K562 (cell line): ENCODE measurements at regions not wholly inside any gene's neighbourhood (a gene's known extent, or its start where the extent isn't known, plus 50 kb on each side); places are given as distances from the start of the nearest gene placed in this dataset.

Source experiments
- ATAC-seq: fragments of 200-7000 bp; cut with Tn5 transposase; 3 replicates; pipeline ENCODE4 v1.9.1; 2020; ENCODE audit warnings: moderate library complexity
- BruUV-seq: library from RNA; stranded (reverse); fragments of 400-500 nt; replicated peaks from 2 replicates; lab custom pipeline; 2021; lab: Mats Ljungman, UMichigan
- CTCF ChIA-PET: fragments of 300-600 bp; formaldehyde crosslinking; extraction: SDS; loops from one replicate; lab custom pipeline; 2021; ENCODE audit warnings: low intra/inter-chr PET ratio; lab: Yijun Ruan, JAX
- POLR2A ChIA-PET: fragments of 300-600, 350-650 bp; sonication (Branson Sonifier 250); formaldehyde crosslinking; extraction: SDS; loops from one replicate; lab custom pipeline; 2021; ENCODE audit warnings: antibody characterized with exemption, inconsistent platforms; lab: Yijun Ruan, JAX
- DNase-seq, 4 experiments: peaks; one replicate each; pipeline versions ENCODE4 v3.0.0 to v3.0.0-alpha.2; 2011 to 2018; ENCODE audit warnings: low spot score in 3 of 4, mixed read lengths in 3 of 4; ENCODE audit errors: extremely low read depth in 1 of 4
- FAIRE-seq: peaks from 2 replicates; lab custom pipeline; 2011; peaks lifted over from hg19 to GRCh38; lab: Jason Lieb, UNC
- H2AFZ ChIP-seq: 2 replicates; pipeline ENCODE4 v1.6.0; 2011; ENCODE audit warnings: low read depth, low read length, control low read depth, inconsistent platforms
- H3K27ac ChIP-seq: fragments of 200-600 bp; 3 replicates; pipeline ENCODE4 v1.8.0; 2011; ENCODE audit warnings: low read depth, mild to moderate bottlenecking, control low read depth, inconsistent platforms, low read length, moderate library complexity, mixed read lengths; ENCODE audit errors: extremely low read depth
- H3K27me3 ChIP-seq, 2 experiments: fragments of 300-600 bp in 1 of 2; 2 replicates in 1 of 2; 3 replicates in 1 of 2; pipeline versions ENCODE4 v1.6.0 to v1.8.0; 2011; ENCODE audit warnings: inconsistent platforms in 2 of 2, low read length in 2 of 2, mild to moderate bottlenecking in 1 of 2, mixed read lengths in 1 of 2, moderate library complexity in 1 of 2; ENCODE audit not compliant: control insufficient read depth in 2 of 2, insufficient read depth in 2 of 2
- H3K36me3 ChIP-seq: fragments of 300-600 bp; 3 replicates; pipeline ENCODE4 v1.8.0; 2011; ENCODE audit warnings: mild to moderate bottlenecking, low read length, inconsistent platforms; ENCODE audit not compliant: control insufficient read depth, insufficient read depth
- H3K4me1 ChIP-seq, 2 experiments: fragments of 200-600 bp in 1 of 2; replicated peaks in 1 of 2; 2 replicates in 1 of 2; 3 replicates in 1 of 2; pipeline versions ENCODE4 v1.5.1 to v1.8.0; 2011; ENCODE audit warnings: inconsistent platforms in 2 of 2, low read length in 2 of 2, mild to moderate bottlenecking in 1 of 2, mixed read lengths in 1 of 2, moderate library complexity in 1 of 2; ENCODE audit not compliant: control insufficient read depth in 2 of 2, insufficient read depth in 2 of 2
- H3K4me2 ChIP-seq: 2 replicates; pipeline ENCODE4 v1.6.1; 2011; ENCODE audit warnings: low read length, control low read depth, inconsistent platforms, mixed read lengths; ENCODE audit not compliant: insufficient read depth
- H3K4me3 ChIP-seq: fragments of 200-600 bp; sonication (generic), shearing (Covaris generic); 2 replicates; pipeline ENCODE4 v1.5.1; 2016; ENCODE audit warnings: control low read depth, inconsistent platforms
- H3K79me2 ChIP-seq: fragments of 200-600 bp; 3 replicates; pipeline ENCODE4 v1.8.0; 2011; ENCODE audit warnings: low read length, inconsistent platforms; ENCODE audit not compliant: control insufficient read depth, insufficient read depth
- H3K9ac ChIP-seq, 2 experiments: 2 replicates each; pipeline versions ENCODE4 v1.6.0 to v1.6.1; 2011; ENCODE audit warnings: low read depth in 2 of 2, low read length in 2 of 2, control low read depth in 1 of 2, inconsistent platforms in 1 of 2, mild to moderate bottlenecking in 1 of 2, mixed read lengths in 1 of 2; ENCODE audit not compliant: insufficient read depth in 1 of 2
- H3K9me1 ChIP-seq: one replicate; pipeline ENCODE4 v1.6.0; 2011; ENCODE audit warnings: inconsistent platforms, mild to moderate bottlenecking, low read length, moderate library complexity; ENCODE audit not compliant: control insufficient read depth, insufficient read depth
- H3K9me3 ChIP-seq: replicated peaks from 2 replicates; pipeline ENCODE4 v1.5.1; 2011; ENCODE audit warnings: low read depth, low read length, inconsistent platforms; ENCODE audit not compliant: control insufficient read depth, insufficient read depth
- H4K20me1 ChIP-seq: replicated peaks from 2 replicates; pipeline ENCODE4 v1.6.1; 2011; ENCODE audit warnings: low read length, inconsistent platforms, mixed read lengths; ENCODE audit not compliant: control insufficient read depth, insufficient read depth
- ARID2 ChIP-seq: fragments of 450-650 bp; IDR thresholded peaks from 2 replicates; pipeline ENCODE4 v1.6.1; 2017; ENCODE audit warnings: antibody characterized with exemption, mild to moderate bottlenecking
- ATF1 ChIP-seq, 2 experiments: fragments of 450-650 bp in 1 of 2; IDR thresholded peaks; 2 replicates each; pipeline ENCODE4 v1.6.1; 2016; ENCODE audit warnings: missing compliant biosample characterization in 1 of 2, missing genetic modification characterization in 1 of 2
- BCOR ChIP-seq: fragments of 450-650 bp; IDR thresholded peaks from 2 replicates; pipeline ENCODE4 v1.6.1; 2016
- BRF1 ChIP-seq: IDR thresholded peaks from 3 replicates; pipeline ENCODE4 v1.6.1; 2011; ENCODE audit warnings: borderline replicate concordance, mild to moderate bottlenecking; ENCODE audit not compliant: insufficient read length; ENCODE audit errors: extremely low read depth
- KDM1A ChIP-seq, 2 experiments: fragments of 450-650 bp; IDR thresholded peaks; 2 replicates each; pipeline ENCODE4 v1.6.1; 2016; ENCODE audit warnings: mild to moderate bottlenecking in 2 of 2
- MAFF ChIP-seq: IDR thresholded peaks from 2 replicates; pipeline ENCODE4 v1.6.1; 2012; ENCODE audit warnings: low read length, improper control_type of control experiment
- MTA1 ChIP-seq: fragments of 450-650 bp; IDR thresholded peaks from 2 replicates; pipeline ENCODE4 v1.6.1; 2017; ENCODE audit warnings: borderline replicate concordance
- NFE2L1 ChIP-seq: fragments of 450-650 bp; IDR thresholded peaks from 2 replicates; pipeline ENCODE4 v1.6.1; 2016; ENCODE audit warnings: missing genetic modification characterization, low read depth, mild to moderate bottlenecking, missing compliant biosample characterization, moderate library complexity, borderline replicate concordance
- U2AF1 ChIP-seq: fragments of 200-400 bp; formaldehyde crosslinking; optimal IDR thresholded peaks from 2 replicates; pipeline ENCODE3; 2017; ENCODE audit warnings: mild to moderate bottlenecking, low read depth, low read length, moderate library complexity
- ZNF143 ChIP-seq: sonication (generic); formaldehyde crosslinking; IDR thresholded peaks from 2 replicates; pipeline ENCODE4 v1.9.0; 2022; ENCODE audit warnings: mild to moderate bottlenecking, missing genetic modification reagents
- WGBS: fragments of 100-300 bp; shearing (Covaris generic); methylation state at CpG from one replicate; pipeline ENCODE4 v1.1.6; 2016; ENCODE audit warnings: low coverage, mixed read lengths; ENCODE audit not compliant: insufficient coverage; ENCODE audit errors: missing lambda C conversion rate; 5-methylcytosine and 5-hydroxymethylcytosine counted together
- in situ Hi-C: fragments of 300-500 bp; cut with MboI; formaldehyde crosslinking; loops from 4 replicates; pipeline ENCODE4 v1.15.0; 2018; ENCODE audit warnings: inconsistent platforms, mixed read lengths
- intact Hi-C: fragments of 100-400 bp; cut with micrococcal nuclease; formaldehyde crosslinking; loops from 2 replicates; pipeline ENCODE4 v1.14.2; 2022
- TF ChIP-seq, protein P1 (sequence below): fragments of 450-650 bp; IDR thresholded peaks from 2 replicates; pipeline ENCODE4 v1.6.1; 2018; ENCODE audit warnings: mild to moderate bottlenecking, low read depth; ENCODE audit not compliant: partially characterized antibody
- TF ChIP-seq, protein P2 (sequence below), 3 experiments: fragments of 200-800 bp in 1 of 3; fragments of 250-450 bp in 1 of 3; fragments of 450-650 bp in 1 of 3; sonication (Bioruptor Pico) in 1 of 3; sonication (Bioruptor generic) in 1 of 3; formaldehyde crosslinking in 1 of 3; IDR thresholded peaks; 2 replicates each; pipeline versions ENCODE4 v1.6.1 to v1.8.0; 2016 to 2022; ENCODE audit warnings: mild to moderate bottlenecking in 2 of 3, missing genetic modification characterization in 2 of 3, missing compliant biosample characterization in 1 of 3, moderate library complexity in 1 of 3
- TF ChIP-seq, protein P3 (sequence below): fragments of 200-400 bp; formaldehyde crosslinking; IDR thresholded peaks from 2 replicates; pipeline ENCODE4 v1.6.1; 2017; ENCODE audit warnings: mild to moderate bottlenecking, low read depth, low read length, moderate library complexity
- TF ChIP-seq, protein P4 (sequence below): sonication (generic); formaldehyde crosslinking; IDR thresholded peaks from 2 replicates; pipeline ENCODE4 v1.8.0; 2022; ENCODE audit warnings: missing genetic modification reagents, mild to moderate bottlenecking, moderate library complexity, borderline replicate concordance

DNA sequence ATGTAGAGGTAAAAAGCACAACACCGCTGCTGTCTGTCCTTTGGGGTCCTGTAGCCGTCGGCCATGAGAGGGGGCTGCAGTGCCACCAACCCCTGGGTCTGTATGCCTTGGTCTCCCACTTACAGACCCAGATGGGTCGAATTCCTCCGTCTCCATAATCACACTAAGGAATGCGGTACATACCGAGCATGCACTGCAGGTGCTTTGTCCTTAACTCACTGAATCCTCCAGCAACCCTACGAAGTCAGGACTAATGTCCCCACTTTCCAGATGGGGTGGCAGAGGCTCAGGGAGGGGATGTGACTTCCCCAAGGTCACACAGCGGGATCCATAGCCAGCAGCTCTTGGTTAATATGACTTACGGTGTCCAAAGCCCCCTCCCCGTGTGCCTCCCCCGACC is 219.9 kb upstream of the CIBAR2 start:
- FAIRE-seq, result no peak
- 83% methylated on average over 12 of the region's 12 CpGs for WGBS
- no peak for TF ChIP-seq MAFF
- TF ChIP-seq, protein P1, sequence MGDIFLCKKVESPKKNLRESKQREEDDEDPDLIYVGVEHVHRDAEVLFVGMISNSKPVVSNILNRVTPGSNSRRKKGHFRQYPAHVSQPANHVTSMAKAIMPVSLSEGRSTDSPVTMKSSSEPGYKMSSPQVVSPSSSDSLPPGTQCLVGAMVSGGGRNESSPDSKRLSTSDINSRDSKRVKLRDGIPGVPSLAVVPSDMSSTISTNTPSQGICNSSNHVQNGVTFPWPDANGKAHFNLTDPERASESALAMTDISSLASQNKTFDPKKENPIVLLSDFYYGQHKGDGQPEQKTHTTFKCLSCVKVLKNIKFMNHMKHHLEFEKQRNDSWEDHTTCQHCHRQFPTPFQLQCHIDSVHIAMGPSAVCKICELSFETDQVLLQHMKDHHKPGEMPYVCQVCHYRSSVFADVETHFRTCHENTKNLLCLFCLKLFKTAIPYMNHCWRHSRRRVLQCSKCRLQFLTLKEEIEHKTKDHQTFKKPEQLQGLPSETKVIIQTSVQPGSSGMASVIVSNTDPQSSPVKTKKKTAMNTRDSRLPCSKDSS, result no peak
- TF ChIP-seq BRF1, result no peak
- peak; percentile 60 for TF ChIP-seq BCOR
- no peak for TF ChIP-seq NFE2L1
- TF ChIP-seq, protein P2, sequence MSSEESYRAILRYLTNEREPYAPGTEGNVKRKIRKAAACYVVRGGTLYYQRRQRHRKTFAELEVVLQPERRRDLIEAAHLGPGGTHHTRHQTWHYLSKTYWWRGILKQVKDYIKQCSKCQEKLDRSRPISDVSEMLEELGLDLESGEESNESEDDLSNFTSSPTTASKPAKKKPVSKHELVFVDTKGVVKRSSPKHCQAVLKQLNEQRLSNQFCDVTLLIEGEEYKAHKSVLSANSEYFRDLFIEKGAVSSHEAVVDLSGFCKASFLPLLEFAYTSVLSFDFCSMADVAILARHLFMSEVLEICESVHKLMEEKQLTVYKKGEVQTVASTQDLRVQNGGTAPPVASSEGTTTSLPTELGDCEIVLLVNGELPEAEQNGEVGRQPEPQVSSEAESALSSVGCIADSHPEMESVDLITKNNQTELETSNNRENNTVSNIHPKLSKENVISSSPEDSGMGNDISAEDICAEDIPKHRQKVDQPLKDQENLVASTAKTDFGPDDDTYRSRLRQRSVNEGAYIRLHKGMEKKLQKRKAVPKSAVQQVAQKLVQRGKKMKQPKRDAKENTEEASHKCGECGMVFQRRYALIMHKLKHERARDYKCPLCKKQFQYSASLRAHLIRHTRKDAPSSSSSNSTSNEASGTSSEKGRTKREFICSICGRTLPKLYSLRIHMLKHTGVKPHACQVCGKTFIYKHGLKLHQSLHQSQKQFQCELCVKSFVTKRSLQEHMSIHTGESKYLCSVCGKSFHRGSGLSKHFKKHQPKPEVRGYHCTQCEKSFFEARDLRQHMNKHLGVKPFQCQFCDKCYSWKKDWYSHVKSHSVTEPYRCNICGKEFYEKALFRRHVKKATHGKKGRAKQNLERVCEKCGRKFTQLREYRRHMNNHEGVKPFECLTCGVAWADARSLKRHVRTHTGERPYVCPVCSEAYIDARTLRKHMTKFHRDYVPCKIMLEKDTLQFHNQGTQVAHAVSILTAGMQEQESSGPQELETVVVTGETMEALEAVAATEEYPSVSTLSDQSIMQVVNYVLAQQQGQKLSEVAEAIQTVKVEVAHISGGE (CRISPR knock-in tag; IDR thresholded peaks at IDR 0.05), result no peak
- no peak for TF ChIP-seq ARID2
- peak in 1 of 2 experiments; percentile 55; a peak in 1 of 4 replicates for TF ChIP-seq KDM1A (IDR thresholded peaks at IDR 0.05)
- TF ChIP-seq MTA1, result no peak
- no peak for TF ChIP-seq U2AF1
- TF ChIP-seq, protein P3, sequence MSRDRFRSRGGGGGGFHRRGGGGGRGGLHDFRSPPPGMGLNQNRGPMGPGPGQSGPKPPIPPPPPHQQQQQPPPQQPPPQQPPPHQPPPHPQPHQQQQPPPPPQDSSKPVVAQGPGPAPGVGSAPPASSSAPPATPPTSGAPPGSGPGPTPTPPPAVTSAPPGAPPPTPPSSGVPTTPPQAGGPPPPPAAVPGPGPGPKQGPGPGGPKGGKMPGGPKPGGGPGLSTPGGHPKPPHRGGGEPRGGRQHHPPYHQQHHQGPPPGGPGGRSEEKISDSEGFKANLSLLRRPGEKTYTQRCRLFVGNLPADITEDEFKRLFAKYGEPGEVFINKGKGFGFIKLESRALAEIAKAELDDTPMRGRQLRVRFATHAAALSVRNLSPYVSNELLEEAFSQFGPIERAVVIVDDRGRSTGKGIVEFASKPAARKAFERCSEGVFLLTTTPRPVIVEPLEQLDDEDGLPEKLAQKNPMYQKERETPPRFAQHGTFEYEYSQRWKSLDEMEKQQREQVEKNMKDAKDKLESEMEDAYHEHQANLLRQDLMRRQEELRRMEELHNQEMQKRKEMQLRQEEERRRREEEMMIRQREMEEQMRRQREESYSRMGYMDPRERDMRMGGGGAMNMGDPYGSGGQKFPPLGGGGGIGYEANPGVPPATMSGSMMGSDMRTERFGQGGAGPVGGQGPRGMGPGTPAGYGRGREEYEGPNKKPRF, result no peak
- TF ChIP-seq ATF1 (CRISPR knock-in tag; IDR thresholded peaks at IDR 0.05), result no peak
- TF ChIP-seq ATF1 (tag; IDR thresholded peaks at IDR 0.05), result no peak
- TF ChIP-seq ZNF143 (CRISPR knock-in tag), result no peak
- TF ChIP-seq, protein P4, sequence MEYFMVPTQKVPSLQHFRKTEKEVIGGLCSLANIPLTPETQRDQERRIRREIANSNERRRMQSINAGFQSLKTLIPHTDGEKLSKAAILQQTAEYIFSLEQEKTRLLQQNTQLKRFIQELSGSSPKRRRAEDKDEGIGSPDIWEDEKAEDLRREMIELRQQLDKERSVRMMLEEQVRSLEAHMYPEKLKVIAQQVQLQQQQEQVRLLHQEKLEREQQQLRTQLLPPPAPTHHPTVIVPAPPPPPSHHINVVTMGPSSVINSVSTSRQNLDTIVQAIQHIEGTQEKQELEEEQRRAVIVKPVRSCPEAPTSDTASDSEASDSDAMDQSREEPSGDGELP, result 0 out of 2 replicates have a peak, but pooled peaks have one; percentile 5

More for the DNA sequence above, 219.9 kb upstream of the CIBAR2 start:
- no peaks in the 10 kb centered on the region for H3K27me3 ChIP-seq
- ATAC-seq (no peak), DNase-seq (no peak)
- H3K9me3 ChIP-seq, result no peaks in the 10 kb centered on the region
- no peaks in the 10 kb centered on the region for H3K9me1 ChIP-seq
- no peak overlapping the region for H3K4me2 ChIP-seq
- intact Hi-C loops (loop anchor here (10.0 kb wide), 1 partner anchor 233 kb away; no protein-coding TSS in a partner anchor), in situ Hi-C loops (no loop called here)
- H3K9ac ChIP-seq, result peak overlapping the region in 1 of 2 experiments; percentile 67; a peak in 2 of 4 replicates
- no peaks in the 10 kb centered on the region for H4K20me1 ChIP-seq
- H3K27ac ChIP-seq, result 0 out of 3 replicates have a peak overlapping the region, but pooled peaks have one; percentile 2
- peaks cover 20% of the 10 kb centered on the region for H3K79me2 ChIP-seq
- H3K4me3 ChIP-seq, result no peak overlapping the region
- H3K4me1 ChIP-seq, result peaks cover 63 to 86% of the 10 kb centered on the region in 2 experiments
- no peak overlapping the region for H2AFZ ChIP-seq
- POLR2A ChIA-PET, result interaction anchor here (0.6 kb wide), 1 partner anchor 11 kb away, joined by 3 read pairs; no protein-coding TSS in a partner anchor
- H3K36me3 ChIP-seq, result no peaks in the 10 kb centered on the region; the same call in 2 of the 3 replicates
- BruUV-seq, result no TSS peak
- CTCF ChIA-PET, result interaction anchor here (0.7 kb wide), 1 partner anchor 124 kb away, joined by 3 read pairs; no protein-coding TSS in a partner anchor
